GM21423 (cell line): ENCODE measurements at regions not wholly inside any gene's neighbourhood (a gene's known extent, or its start where the extent isn't known, plus 50 kb on each side); places are given as distances from the start of the nearest gene placed in this dataset.

ENCODE experiments used
- ATAC-seq: cut with Tn5 transposase; IDR thresholded peaks from one replicate; pipeline ENCODE4 v1.9.1; 2021; ENCODE audit warnings: mild to moderate bottlenecking, moderate library complexity; ENCODE audit not compliant: unreplicated experiment

DNA sequence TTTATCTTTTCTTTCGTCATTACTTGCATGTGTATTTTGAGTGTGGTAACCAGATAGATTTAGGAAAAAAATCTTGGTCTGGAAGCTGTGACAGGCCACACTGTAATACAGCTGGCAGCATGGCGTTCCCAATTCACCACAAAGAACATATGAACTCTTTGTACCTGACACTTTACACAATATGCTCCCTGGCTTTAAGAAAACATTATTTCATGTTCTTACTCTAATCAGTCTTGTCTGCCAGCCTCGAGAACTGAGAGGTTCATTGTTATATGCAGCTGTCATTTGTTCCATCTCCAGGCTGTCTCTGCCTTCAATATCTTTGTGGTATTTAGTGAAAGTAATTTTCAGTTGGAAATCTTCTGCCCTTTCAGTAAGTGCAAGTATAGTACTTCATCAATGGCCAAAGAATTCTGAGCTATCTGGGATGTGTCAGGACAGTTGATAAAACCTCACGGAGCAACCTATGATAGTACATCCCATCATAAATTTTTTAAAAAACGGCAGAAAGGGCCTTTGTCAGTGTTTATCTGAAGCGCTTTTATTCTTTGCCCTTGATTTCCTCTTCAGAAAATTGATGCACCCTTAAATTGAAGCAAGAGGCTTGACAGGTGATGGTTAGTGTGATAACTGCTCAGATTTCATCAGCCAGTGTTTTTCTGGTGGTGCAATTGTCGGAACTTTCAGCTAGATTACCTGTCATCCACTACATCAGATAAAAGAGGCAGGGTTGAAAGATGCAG, 146.3 kb upstream of the SP8 start:
- no peak for ATAC-seq

DNA sequence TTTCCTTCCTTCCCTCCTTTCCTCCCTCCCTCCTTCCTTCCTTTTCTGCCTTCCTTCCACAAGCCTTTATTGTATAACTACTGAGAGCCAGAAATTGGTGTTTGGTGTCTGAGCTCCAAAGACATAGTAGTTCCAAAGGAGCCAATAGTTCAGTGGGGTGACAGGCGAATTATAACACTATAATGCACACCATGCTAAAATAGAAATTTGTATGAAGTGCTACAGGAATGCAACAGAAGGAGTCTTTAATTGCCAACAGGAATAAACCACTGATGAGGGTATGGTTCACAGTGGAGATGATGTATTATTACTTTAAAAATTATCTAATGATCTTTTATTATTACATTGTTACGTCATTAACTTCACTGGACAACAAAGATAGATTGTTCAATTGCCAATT, 158.8 kb upstream of the SP8 start:
- no peak for ATAC-seq

DNA sequence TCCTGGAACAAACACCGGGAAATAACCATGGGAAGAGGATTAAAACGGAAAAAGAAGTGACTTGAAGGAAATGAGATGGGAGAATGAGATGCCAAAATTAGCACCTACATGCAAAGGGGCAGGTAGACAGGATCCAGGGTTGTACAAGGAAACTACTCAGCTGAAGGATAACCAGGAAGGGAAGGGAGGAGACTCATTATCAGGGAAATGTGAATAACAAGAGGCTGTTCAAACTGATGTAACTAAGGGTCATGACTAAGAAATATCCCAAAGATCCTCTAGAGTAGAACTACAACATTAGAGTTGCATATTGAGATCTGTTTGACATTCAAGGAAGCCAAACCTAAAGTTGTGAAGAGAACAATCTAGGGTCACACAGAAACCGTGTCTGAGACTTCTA, 166.2 kb upstream of the SP8 start:
- ATAC-seq, result no peak

DNA sequence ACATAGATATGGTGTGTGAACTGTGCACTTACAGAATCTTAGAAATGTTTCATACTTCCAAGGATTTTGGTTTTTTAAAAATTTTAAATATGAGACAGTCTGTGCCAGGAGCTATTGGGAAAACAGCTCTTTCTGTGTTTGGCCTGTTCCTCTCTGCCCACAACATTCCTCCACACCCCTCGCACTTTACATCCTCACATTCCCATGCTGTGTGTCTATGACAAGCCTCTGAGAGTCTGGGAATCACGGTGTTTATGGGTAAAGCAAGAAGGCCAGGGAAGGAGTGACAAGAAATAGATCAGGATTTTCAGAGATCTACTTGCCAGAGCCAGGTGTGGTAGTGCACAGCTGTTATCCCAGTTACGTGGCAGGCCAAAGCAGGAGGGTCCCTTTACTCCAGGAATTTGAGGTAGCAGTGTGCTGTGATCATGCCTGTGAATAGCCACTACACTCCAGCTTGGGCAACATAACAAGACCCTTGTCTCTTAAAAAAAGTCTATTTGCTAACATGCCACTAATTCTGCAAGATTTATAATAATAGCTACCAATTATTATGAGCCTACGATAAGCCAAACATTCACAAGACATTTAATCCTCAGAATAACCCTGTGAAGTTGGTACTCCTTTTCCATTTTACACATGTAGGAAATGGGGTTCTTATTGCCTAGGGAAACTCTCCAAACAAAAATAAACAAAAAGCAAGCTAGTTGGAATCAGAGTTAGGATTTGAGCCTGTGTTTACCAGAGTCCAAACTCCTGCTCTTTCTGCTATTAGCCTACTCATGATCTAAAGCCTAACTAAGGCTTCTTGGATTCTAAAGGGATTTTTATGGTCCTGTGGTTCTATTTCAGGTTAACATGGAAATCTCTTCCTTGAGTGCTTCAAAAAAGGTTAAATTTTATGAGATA, 168.3 kb upstream of the SP8 start:
- no peak for ATAC-seq

DNA sequence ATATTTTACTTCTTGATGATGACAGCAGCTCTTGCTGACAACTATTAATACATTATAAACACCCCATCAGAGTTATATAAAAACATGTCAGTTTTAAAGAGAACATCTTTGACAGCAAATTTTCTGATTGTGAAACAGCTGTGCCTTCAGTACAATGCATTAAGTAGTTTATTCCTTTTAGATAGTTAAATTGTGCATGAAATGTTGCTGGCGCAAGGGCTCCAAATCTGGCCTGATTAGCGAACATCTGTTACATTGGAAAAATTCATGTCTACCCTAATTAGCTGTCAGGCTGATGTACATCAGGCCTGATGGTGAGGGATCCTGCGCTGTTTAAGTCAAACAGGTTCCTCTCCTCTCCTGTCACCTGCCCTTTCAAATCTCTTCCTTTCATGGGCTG, 171.9 kb upstream of the SP8 start:
- ATAC-seq, result no peak

DNA sequence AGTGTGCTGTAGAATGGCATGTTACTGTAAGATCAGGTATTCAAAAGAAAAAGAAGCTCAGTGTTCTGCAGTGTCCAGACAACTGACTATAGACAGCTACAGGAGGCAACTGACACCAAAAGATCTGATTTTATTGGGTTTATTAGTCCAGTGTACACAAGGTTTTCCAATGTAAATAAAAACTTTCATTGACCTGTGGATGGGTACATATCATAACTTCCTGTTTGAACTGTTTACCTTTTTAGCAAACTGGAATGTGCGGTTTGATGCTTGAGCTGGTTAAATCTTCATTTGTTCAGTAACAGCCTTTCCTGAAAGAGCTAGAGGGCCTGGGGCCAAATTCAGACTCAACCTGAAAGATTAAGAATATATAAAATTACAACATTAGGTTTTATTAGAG, 172.6 kb upstream of the SP8 start:
- ATAC-seq, result no peak

DNA sequence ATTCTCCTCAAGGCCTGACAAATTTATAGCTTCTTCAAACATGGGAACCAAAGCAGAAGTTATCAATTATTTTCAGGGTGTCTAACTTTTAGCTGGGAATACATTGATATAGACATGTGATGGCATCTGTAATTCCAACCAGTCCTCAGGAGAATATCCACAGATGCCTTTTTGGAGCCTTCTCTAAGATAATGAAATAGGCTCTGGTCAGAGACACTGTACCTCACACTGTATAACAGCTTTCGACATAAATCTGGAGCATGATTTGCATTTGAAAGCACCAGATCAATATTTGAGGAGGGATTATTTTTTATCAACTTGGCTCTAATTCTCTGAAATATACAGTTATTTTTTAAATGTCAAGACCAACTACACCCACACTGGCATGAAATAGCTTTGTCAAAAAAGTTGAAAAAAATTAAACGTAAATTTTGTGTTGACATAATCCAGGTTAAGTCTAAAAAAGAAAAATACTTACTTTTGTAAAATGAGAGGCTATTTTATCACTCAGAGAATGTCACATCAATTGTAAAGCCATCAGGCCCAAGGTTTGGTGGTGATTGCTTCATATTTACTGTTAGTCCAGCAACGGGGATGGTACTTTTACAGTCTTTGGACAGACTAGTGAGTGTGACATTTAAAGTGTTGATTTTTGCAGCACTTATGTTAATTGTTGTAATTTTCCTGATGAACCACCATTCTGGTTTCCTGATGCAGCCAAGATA, 177.0 kb upstream of the SP8 start:
- ATAC-seq, result no peak

DNA sequence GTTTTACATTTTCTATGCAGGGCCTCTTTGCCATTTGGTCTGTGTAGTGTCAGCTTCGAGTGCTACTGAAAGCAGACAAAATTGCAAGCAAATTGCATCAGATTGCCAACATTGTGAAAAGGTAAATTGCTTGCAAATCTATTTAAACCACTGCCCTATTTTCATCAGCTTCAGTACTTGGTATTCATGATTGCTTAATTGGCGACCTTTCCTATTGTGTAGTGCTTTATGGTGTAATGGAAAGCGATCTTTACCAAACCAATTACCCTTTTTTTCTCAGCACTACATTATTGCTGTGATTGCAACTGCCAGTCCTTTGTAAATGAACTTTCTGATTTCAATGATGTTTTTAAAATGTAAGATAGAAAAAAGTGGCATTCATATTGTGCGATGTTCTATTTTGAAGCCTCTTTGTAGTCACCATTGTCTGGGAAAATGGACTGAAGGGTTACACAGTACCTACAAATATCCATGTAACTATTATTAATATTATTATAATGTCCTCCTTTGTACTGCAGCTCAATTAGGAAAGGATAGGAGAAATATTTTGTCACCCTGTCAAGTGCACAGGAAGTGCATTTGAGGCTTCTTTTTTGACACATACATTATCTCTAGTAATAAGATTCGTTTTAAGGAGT, 177.7 kb upstream of the SP8 start:
- no peak for ATAC-seq

DNA sequence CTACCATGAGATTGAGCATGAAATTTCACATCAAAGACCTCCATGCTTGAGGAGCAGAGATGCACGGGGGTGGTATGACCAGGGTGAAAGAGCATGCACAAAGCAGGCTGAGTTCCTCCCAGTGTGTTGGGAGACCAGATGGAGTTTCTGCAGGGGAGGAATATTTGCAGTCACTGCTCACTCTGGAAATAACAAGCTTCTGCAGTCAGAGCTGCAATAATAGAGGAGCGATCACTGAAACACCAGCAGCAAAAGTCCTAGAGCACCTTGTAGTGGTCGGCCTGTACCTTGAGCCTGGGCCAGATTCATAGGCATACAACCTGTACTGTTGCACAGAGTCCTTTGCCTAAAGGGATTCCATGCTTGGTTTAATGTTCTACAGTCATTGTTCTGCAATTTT, 184.5 kb upstream of the SP8 start:
- no peak for ATAC-seq

DNA sequence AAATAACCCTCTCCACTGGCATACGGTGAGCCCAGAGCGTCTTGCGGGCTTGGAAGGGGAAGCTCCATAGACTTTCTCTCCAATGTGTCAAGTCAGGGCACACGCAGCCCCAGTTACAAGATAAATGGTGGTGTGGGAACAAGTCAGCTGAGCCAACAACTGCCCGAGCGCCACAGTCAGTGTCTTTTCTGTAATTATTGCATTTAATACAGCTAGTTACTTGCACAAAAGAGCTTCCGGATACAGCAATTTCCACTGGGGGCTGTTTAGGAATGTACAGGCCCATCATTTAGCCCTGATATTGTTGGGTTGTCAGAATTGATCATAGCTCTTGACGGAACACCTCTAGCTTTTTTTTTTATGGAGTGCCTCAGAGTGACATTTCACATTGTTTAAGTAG, 193.5 kb upstream of the SP8 start:
- no peak for ATAC-seq

DNA sequence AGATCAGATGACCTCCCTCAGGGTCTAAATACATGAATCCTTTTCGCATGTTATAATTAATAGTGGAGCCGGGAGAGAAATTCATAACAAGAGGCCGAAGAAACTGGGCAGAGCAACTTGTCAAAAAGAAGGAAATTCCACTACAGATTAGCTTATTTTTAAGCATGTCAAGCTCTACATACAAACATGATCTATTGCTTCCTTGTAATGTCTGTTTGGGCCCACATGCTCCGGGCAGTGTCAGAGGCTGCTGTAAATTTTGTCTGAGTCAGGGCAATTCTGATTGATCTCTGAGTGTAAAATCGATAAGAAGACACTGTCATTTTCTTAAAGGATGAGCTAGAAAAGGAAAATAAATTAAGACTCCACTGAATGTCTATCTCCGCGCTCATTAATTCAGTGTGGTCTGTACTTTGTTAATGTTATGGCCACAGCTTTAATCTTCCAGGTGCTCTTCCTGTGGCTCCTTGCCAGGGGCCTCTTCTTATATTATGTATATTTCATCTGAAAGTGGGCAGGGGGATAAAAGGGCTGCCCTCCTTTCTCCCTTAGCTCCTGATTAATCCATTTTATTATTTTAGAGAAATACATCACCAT, 194.1 kb upstream of the SP8 start:
- ATAC-seq, result no peak

DNA sequence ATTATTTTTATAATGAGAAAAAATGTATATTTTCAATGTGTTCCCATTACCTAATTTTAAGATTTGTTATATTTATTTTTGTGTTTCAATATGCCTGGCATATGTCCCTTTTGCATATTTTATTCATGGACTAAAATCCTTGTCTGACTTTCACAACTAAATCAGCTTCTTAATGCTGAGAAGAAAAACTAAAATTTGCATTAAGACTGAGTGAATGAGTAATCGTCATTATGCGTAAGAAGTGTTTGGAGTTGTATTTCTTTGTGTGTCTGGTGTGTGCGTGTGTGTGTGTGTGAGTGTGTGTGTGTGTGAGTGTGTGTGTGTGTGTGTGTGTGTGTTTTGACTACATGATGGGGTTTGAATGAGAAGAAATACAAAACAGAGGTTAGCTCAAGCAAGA, 201.7 kb upstream of the SP8 start:
- no peak for ATAC-seq

DNA sequence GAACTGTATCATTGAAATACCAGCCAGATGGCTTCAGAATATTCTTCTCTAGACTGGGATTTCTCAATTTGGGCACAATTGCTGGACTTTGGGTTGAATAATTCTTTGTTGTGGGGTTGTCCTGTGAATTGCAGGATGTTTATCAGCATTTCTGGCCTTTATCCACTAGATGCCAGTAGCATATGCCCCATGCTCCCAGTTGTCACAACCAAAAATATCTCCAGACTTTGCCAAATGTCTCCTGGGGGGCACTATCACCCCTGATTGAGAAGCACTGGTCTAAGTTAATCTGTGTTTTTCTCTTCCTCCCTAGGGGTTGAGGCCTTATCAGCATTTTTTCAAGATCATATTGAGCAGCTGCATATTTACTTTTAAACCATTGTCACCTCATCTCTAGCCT, 204.9 kb upstream of the SP8 start:
- no peak for ATAC-seq

DNA sequence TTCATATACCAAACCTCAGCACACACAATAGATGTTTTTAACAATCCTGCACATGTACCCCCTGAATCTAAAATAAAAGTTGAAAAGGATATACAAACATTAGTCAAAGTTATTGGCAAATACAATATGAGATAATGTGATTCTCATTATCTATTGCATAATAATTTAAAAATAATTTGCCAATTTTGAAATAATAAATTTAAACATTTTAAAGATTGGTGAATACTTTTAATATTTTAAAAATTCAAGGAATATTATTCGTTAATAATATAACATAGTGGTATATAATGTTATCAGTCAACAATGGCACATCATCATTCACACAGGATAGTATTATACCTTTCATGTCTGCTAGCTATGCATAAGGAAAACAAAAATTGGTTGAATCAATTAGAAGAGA, 207.0 kb upstream of the SP8 start:
- ATAC-seq, result no peak

DNA sequence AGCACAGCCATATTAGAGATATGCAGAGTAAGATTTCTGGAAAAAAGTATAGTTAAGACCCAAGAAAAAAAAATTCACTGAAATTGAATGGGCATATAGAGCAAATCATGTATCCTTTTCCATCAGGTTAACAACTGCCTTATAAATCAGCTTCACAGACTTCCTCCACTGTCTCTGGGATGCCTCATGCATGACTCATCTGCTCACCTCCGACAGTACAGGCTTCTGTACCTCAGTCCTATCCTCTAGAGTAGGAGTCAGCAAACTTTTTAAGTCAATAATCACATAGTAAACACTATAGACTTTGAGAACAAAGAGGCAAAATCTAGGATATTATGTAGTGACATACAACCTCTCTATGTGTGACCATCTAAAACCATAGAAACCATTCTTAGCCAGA, 211.6 kb upstream of the SP8 start:
- no peak for ATAC-seq

DNA sequence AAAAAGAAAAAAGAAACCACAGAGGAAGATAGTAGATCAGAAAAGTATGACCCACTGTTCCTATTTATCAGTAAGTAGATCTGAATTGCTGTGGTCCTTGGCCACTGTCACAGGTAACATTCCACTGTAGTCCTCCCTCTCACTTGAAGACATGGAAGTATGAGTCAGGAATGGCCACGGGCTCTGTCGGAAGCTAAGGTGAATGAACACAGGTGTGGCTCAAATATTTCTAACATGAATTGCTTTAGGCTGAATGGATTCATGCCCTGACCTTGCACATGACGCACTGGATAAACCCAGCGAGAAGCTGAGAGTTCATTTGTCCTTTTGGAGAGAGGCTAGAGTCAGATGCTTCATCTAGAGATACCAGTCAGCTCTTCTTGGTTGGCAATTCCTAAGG, 224.5 kb upstream of the SP8 start:
- no peak for ATAC-seq

DNA sequence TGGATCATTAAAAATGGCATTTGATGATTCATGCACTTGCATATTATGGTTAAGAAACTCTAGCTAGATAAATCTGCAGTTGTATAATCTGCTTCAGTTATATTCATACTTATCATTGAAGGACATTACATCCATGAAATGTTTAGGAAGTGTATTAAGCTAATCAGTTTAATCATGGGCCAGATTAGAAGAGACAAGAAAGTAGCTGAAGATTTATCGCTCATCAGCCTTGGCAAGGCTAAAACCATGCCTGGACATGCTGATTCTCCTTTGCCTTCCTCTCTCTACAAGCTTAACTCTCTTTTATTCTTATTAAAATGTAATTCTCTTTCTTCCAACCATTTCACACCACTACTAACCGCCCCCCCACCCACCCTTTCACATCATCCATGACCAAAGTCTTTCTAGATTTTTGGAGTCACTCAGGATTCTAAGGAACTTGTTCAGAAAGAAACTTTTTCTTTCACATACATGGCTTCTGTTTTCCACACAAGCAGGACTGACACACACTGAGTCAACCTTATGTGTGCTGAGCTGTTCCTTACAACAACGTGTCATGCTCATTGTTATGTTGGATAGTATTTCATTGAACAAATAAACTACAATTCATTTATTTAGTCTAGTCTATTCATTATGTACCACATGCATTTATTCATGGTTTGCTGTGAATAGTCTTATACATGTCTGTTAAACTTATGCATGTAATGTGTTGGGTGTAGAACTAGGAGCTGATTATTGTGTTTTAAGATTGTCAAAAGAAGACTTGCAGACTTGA, 227.3 kb upstream of the SP8 start:
- no peak for ATAC-seq

DNA sequence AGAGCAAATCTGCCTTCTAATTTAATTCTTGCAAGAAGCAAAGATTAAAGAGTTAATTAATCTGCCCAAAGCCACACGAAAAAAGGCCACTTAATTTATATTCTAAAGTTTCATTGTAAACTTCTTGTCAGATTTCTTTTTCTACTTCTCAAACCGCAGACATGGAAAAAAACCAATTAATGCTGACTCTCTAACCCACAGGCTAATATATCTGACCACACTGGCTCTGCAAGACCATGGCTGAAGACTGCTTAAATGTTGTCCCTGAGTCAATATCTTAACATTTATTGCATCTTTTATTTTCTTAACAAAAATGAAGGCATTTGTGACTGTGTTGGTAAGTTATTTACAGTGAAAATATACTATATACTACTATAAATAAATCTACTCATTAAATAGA, 234.0 kb upstream of the SP8 start:
- ATAC-seq, result no peak

DNA sequence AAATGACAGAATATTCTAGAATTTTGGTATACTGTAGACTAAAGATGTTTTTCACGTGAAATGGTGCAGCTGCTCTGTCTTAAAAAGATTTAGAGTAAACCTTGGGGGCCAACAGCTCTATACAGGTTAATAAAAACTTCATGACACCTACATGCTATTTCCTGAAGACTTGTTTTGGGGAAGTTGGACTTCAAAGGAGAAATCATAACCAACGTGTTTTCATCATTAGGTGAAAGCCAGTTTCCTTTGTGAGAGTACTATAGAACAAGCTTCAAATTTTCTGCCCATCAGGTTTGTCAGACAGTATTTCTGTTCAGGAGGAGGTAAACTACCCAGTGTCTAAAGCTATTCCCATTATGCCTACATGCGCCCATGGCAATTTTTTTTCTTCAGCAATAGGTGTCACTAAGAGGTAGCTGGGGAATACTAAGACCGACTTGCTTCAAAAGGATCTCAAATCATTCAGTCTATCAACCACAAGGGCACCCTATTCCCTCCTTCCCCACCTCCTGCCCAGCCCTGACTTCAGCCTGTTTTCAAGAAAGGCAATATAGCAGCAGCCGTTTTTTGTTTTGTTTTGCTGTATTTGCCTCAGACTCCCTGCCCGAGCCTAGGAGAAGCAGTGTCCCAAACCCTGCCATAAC, 237.3 kb upstream of the SP8 start:
- ATAC-seq, result no peak

DNA sequence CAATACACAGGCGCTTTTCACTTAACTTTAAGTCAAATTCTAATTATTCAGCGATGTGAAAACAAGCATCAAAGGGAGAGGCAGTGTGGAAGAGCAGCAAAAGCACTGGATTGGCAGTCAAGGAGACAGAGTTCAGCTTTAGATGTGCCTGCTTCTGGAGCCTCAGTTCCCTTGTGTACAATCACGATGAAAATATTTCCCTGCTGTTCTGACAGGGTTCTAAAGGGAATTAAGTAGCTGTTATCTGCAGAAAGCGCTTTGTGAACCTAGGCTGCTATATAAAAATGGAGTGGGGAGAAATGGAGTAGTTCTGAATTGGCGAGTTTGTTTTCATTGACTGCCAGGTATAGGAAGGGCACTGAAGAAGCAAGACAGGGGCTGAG, 237.8 kb upstream of the SP8 start:
- no peak for ATAC-seq
